Right lobe of liver (tissue), 6 donors: ENCODE measurements at regions not wholly inside any gene's neighbourhood (a gene's known extent, or its start where the extent isn't known, plus 50 kb on each side); places are given as distances from the start of the nearest gene placed in this dataset.

ENCODE experiments used
- ATAC-seq, 4 donors: fragments of 200-7000 bp; cut with Tn5 transposase; one replicate each; pipeline ENCODE4 v1.9.1; 2020; ENCODE audit warnings: mild to moderate bottlenecking in 4 of 4, moderate library complexity in 4 of 4
- DNase-seq, 3 donors: peaks; one replicate each; pipeline ENCODE4 v3.0.0-alpha.2; 2020
- H3K27ac ChIP-seq, 3 donors: fragments of 200-600 bp; one replicate each; pipeline ENCODE4 v1.8.0; 2022
- H3K27me3 ChIP-seq, 2 donors: fragments of 200-600 bp; one replicate each; pipeline ENCODE4 v1.8.0; 2022
- H3K36me3 ChIP-seq, 4 donors: fragments of 200-600 bp; sonication (generic) in 1 of 4; one replicate each; pipeline versions ENCODE4 v1.5.1 to v1.8.0; 2017 to 2022; ENCODE audit warnings: control low read depth in 1 of 4
- H3K4me1 ChIP-seq, 4 donors: fragments of 200-600 bp; sonication (generic) in 1 of 4; one replicate each; pipeline versions ENCODE4 v1.5.1 to v1.8.0; 2017 to 2022; ENCODE audit warnings: control low read depth in 1 of 4
- H3K4me3 ChIP-seq, 3 donors: fragments of 200-600 bp; one replicate each; pipeline ENCODE4 v1.8.0; 2022
- H3K9me3 ChIP-seq, 4 donors: fragments of 200-600 bp; sonication (generic) in 1 of 4; one replicate each; pipeline versions ENCODE4 v1.5.1 to v1.8.0; 2017 to 2022; ENCODE audit warnings: control low read depth in 1 of 4
- CTCF ChIP-seq, 4 donors: fragments of 200-600 bp in 3 of 4; fragments of 450-650 bp in 1 of 4; IDR thresholded peaks; one replicate each; pipeline versions ENCODE4 v1.5.1 to v1.8.0; 2016 to 2022; ENCODE audit warnings: antibody characterized with exemption in 4 of 4, mild to moderate bottlenecking in 2 of 4
- POLR2A ChIP-seq: fragments of 450-650 bp; IDR thresholded peaks from one replicate; pipeline ENCODE4 v1.6.1; 2017; ENCODE audit warnings: antibody characterized with exemption, mild to moderate bottlenecking
- WGBS: methylation state at CpG from one replicate; pipeline ENCODE4 v1.1.6; 2018; ENCODE audit warnings: low coverage, low lambda C conversion rate; ENCODE audit not compliant: insufficient coverage; ENCODE audit errors: missing lambda C conversion rate; 5-methylcytosine and 5-hydroxymethylcytosine counted together
- intact Hi-C, 2 donors: fragments of 100-400 bp; cut with DNase I; formaldehyde crosslinking; loops; one replicate each; pipeline versions ENCODE4 v1.11.2 to v1.14.1; 2022
- donor health status: DM: no; HTN: yes; CAD: no.
- donor health status: DM: no; HTN: no; CAD: no.
- donor health status: DM: no; HTN: no; CAD: no.
- donor health status: DM: no; HTN: yes; CAD: no.
- donor health status: DM: no; HTN: yes; CAD: no.

- Histone ChIP-seq H3K9me3 (no peaks in the 10 kb centered on the region), H3K4me1 (no peaks in the 10 kb centered on the region), H3K4me3 (no peak overlapping the region), H3K27me3 (no peaks in the 10 kb centered on the region), H3K27ac (no peak overlapping the region), H3K36me3 (no peaks in the 10 kb centered on the region)
- intact Hi-C loops, result no loop called here
- DNase-seq, result no peak
- 25% methylated on average over 1 of the region's 1 CpG for WGBS
- ATAC-seq, result no peak
- TF ChIP-seq CTCF (IDR thresholded peaks at IDR 0.05) (no peak), POLR2A (no peak)
These were observed 51.5 kb upstream of the GRM3 start for GRCh38 chr7:86592185-86592584.

- Histone ChIP-seq H3K27me3 (no peaks in the 10 kb centered on the region), H3K27ac (no peak overlapping the region), H3K4me1 (no peaks in the 10 kb centered on the region), H3K4me3 (no peak overlapping the region), H3K36me3 (no peaks in the 10 kb centered on the region), H3K9me3 (no peaks in the 10 kb centered on the region)
- DNase-seq (no peak), ATAC-seq (no peak)
- TF ChIP-seq POLR2A (no peak), CTCF (IDR thresholded peaks at IDR 0.05) (no peak)
- 85% methylated on average over 9 of the region's 9 CpGs for WGBS
- intact Hi-C loops, result no loop called here
These were observed 69.7 kb upstream of the GRM3 start for GRCh38 chr7:86574006-86574405.

GRCh38 chr7:86558680-86559501, 84.8 kb upstream of the GRM3 start:
- no peaks in the 10 kb centered on the region for H3K4me1 ChIP-seq
- no peak overlapping the region for H3K4me3 ChIP-seq
- H3K27me3 ChIP-seq, result no peaks in the 10 kb centered on the region
- TF ChIP-seq CTCF (IDR thresholded peaks at IDR 0.05) (no peak), POLR2A (no peak)
- no peaks in the 10 kb centered on the region for H3K36me3 ChIP-seq
- no peaks in the 10 kb centered on the region for H3K9me3 ChIP-seq
- H3K27ac ChIP-seq, result no peak overlapping the region
- ATAC-seq (no peak), DNase-seq (no peak)
- WGBS, result 49% methylated on average over 8 of the region's 8 CpGs
- intact Hi-C loops, result no loop called here

- intact Hi-C loops, result no loop called here
- no peaks in the 10 kb centered on the region for H3K9me3 ChIP-seq
These were observed 109.1 kb upstream of the GRM3 start for GRCh38 chr7:86534641-86535040.

More at GRCh38 chr7:86534641-86535040, 109.1 kb upstream of the GRM3 start:
- no peak for ATAC-seq
- no peak overlapping the region for H3K27ac ChIP-seq
- no peak overlapping the region for H3K4me3 ChIP-seq
- DNase-seq, result no peak
- no peaks in the 10 kb centered on the region for H3K27me3 ChIP-seq
- H3K36me3 ChIP-seq, result no peaks in the 10 kb centered on the region
- no peaks in the 10 kb centered on the region for H3K4me1 ChIP-seq
- TF ChIP-seq CTCF (IDR thresholded peaks at IDR 0.05) (no peak), POLR2A (no peak)
- 14% methylated on average over 1 of the region's 5 CpGs for WGBS
